GM13976 (cell line): ENCODE measurements at regions not wholly inside any gene's neighbourhood (a gene's known extent, or its start where the extent isn't known, plus 50 kb on each side); places are given as distances from the start of the nearest gene placed in this dataset.

Experiments used
- DNase-seq: peaks from one replicate; pipeline ENCODE4 v3.0.0; 2012; ENCODE audit warnings: low spot score
- in situ Hi-C: fragments of 300-500 bp; cut with MboI; formaldehyde crosslinking; loops from one replicate; pipeline ENCODE4 v1.12.0; 2022; ENCODE audit warnings: low sequenced_read_pairs, mixed read lengths, inconsistent platforms; ENCODE audit not compliant: unreplicated experiment
- TF ChIP-seq, protein P1 (sequence below): IDR thresholded peaks from 2 replicates; pipeline ENCODE4 v1.5.1; 2012; ENCODE audit warnings: borderline replicate concordance, mild to moderate bottlenecking; ENCODE audit not compliant: insufficient read depth; ENCODE audit errors: extremely low read depth, missing control alignments, control extremely low read depth

DNA sequence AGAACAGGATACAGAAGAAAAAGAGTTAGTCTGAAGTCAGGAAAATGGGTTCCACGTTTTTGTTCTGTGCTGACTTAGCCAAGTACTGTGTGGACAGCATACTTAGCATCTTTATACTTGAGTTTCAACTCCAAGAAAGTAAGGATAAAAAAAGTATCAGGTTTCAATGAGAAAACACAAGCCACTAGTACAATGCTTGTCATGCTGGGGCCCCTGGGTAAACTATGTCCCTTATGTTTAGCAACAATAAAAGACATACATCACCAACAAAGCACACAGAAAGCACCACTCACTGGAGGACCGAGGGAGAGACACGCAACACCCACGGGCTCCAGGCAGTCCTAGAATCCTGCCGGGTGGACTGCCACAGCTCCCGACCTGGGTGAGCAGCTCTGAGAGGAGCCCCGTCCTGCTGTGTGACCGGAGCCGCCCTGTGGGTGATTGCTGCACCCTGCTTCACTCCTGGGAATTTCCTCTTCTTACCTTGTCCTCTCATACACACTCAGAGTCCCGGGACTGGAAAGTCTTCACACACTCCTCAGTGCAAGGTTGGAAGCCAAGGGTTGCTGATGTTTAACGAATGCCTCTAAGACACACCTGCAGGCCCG lies 890.5 kb downstream of the BRD1 start:
- DNase-seq, result no peak
- in situ Hi-C loops, result no loop called here
- TF ChIP-seq, protein P1, sequence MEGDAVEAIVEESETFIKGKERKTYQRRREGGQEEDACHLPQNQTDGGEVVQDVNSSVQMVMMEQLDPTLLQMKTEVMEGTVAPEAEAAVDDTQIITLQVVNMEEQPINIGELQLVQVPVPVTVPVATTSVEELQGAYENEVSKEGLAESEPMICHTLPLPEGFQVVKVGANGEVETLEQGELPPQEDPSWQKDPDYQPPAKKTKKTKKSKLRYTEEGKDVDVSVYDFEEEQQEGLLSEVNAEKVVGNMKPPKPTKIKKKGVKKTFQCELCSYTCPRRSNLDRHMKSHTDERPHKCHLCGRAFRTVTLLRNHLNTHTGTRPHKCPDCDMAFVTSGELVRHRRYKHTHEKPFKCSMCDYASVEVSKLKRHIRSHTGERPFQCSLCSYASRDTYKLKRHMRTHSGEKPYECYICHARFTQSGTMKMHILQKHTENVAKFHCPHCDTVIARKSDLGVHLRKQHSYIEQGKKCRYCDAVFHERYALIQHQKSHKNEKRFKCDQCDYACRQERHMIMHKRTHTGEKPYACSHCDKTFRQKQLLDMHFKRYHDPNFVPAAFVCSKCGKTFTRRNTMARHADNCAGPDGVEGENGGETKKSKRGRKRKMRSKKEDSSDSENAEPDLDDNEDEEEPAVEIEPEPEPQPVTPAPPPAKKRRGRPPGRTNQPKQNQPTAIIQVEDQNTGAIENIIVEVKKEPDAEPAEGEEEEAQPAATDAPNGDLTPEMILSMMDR, result no peak

DNA sequence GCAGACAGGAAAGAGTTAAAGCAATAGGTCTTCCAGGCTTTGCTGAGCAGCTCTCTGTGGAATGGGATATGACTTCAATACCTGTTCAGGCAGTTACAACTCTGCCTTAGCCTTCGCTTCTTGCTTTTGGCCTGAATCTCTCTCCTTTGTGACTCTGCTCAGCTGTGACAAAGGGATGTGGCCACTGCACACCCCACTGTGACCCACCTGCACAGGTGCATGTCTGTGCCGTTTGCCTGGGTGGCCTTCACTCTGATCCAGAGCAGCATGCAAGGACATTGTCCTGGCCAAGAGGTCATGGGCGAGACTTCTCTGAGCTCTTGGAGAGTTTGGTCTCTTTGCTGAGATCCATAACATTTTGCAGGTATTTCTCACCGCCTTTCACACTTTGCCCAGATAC lies 891.3 kb downstream of the BRD1 start:
- in situ Hi-C loops, result no loop called here
- TF ChIP-seq, protein P1, result no peak
- no peak for DNase-seq

DNA sequence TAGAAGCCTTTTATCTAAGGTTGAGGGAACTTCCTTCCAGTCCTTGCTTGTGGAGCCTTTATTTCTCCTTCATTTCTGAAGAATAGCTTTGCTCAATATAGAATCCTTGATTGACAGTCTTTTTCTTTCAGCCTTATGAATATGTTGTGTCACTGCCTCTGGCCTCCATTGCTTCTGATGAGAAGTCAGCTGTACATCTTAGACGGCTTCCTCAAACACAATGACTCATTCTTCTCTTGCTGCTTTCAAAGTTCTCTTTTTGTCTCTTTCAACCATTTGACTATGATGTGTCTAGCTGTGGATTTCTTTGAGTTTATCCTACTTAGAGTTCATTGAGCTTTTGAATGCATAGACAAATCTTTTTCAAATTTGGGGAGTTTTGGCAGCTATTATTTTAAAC lies 893.2 kb downstream of the BRD1 start:
- in situ Hi-C loops, result no loop called here
- TF ChIP-seq, protein P1, result no peak
- no peak for DNase-seq

DNA sequence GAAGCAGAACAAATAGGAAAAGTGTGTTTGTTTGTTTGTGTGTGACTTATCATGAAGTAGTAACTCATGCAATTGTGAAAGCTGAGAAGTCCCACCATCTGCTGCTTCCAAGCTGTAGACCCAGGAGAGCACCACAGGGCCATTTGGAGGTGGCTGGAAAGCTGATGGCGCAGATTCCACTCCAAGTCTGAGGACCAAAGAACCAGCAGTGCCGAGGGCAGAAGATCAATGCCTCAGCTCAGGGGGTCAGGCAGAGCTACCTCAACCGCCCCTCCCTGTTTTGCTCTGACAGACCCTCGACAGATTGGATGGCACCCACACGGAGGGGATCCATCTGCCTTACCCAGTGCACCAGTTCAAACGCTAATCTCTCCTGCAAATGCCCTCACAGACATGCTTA lies 896.2 kb downstream of the BRD1 start:
- TF ChIP-seq, protein P1, result no peak
- in situ Hi-C loops, result no loop called here
- DNase-seq, result no peak

DNA sequence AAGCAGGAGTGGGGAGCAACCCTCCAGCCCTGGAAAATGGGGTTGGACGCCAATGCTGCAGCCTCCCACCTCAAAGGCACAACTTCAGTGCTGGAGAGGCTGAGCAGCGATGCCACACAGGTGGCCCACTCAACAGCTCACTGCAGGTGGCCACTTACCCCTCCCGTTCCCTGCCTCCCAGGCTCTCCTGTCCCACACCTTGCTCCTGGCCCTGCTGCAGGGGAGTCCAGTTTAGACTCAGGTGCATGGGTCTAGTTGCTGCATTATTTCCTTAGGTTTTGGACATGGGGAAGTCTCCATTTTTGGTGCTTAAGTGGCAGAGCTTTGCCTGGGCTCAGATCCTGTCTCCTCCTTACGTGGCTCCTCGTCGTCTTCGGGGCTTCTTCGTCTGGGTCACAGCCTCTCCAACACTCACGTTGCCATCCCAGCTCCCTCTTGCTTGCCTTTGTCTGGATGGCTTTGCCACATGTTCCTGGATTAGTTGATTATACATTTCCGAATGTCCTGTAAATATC lies 898.3 kb downstream of the BRD1 start:
- DNase-seq, result no peak
- TF ChIP-seq, protein P1, result no peak
- in situ Hi-C loops, result no loop called here

DNA sequence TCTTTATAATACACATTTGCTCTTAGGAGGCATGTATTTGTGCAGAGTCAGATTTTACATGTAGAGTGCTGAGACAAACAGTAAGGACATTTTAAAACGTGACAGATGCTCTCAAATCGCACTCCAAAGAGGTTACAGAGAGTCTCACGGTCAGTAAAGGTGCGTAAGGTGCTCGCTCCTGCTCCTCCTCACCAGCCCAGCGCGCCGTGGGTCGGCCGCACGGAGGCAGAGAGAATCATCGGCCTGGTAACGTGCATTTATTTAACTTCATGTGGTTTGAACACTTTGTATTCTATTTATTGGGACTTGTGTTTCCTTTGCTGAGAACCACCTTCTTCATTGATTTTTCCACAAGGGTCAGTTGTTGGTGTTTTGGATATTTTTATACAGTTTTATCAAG lies 900.1 kb downstream of the BRD1 start:
- no peak for DNase-seq
- in situ Hi-C loops, result no loop called here
- TF ChIP-seq, protein P1, result no peak
